ENCODE measurements at regions not wholly inside any gene's neighbourhood (a gene's known extent, or its start where the extent isn't known, plus 50 kb on each side); places are given as distances from the start of the nearest gene placed in this dataset.

- 75% methylated on average over 4 of the region's 4 CpGs for WGBS (ENCODE audit: low lambda C conversion rate, missing lambda C conversion rate)
- TF ChIP-seq EZH2 (IDR thresholded peaks at IDR 0.05; ENCODE audit: borderline replicate concordance) = no peak
- no peak for TF ChIP-seq CTCF (IDR thresholded peaks at IDR 0.05; ENCODE audit: poor library complexity)
- no peak for TF ChIP-seq EZH2phosphoT487 (IDR thresholded peaks at IDR 0.05; ENCODE audit: low read depth, severe bottlenecking, unreplicated experiment)
- DNase-seq (ENCODE audit: low spot score) = no peak
Observed at GRCh38 chr15:53068636-53069035, 278.5 kb upstream of the ONECUT1 start.

GRCh38 chr15:53059273-53060043 lies 269.3 kb upstream of the ONECUT1 start:
- no peaks in the 10 kb centered on the region for H3K36me3 ChIP-seq (replicated peaks; ENCODE audit: insufficient read depth, low read depth)
- TF ChIP-seq CTCF (IDR thresholded peaks at IDR 0.05; ENCODE audit: poor library complexity) (no peak), EZH2phosphoT487 (IDR thresholded peaks at IDR 0.05; ENCODE audit: low read depth, severe bottlenecking, unreplicated experiment) (no peak), EZH2 (IDR thresholded peaks at IDR 0.05; ENCODE audit: borderline replicate concordance) (no peak)
- H3K79me2 ChIP-seq = no peaks in the 10 kb centered on the region
- H3K4me3 ChIP-seq = no peak overlapping the region
- H3K9me2 ChIP-seq (replicated peaks; ENCODE audit: insufficient read depth) = no peaks in the 10 kb centered on the region
- H3K27me3 ChIP-seq = no peaks in the 10 kb centered on the region
- no peaks in the 10 kb centered on the region for H3K4me1 ChIP-seq (ENCODE audit: insufficient read depth)
- no peak overlapping the region for H3K27ac ChIP-seq
- H4K20me1 ChIP-seq (ENCODE audit: insufficient read depth, poor library complexity, severe bottlenecking) = no peaks in the 10 kb centered on the region
- H3K4me2 ChIP-seq = no peak overlapping the region
- no peak for DNase-seq (ENCODE audit: low spot score)
- H3K9me3 ChIP-seq (ENCODE audit: low read depth) = no peaks in the 10 kb centered on the region
- H2AFZ ChIP-seq = no peak overlapping the region
- WGBS (ENCODE audit: low lambda C conversion rate, missing lambda C conversion rate) = 81% methylated on average over 10 of the region's 10 CpGs

More at GRCh38 chr15:53068636-53069035, 278.5 kb upstream of the ONECUT1 start:
- Histone ChIP-seq H2AFZ (no peak overlapping the region), H3K4me3 (no peak overlapping the region), H3K9me2 (replicated peaks; ENCODE audit: insufficient read depth) (no peaks in the 10 kb centered on the region), H3K4me2 (no peak overlapping the region), H3K79me2 (no peaks in the 10 kb centered on the region), H3K27me3 (no peaks in the 10 kb centered on the region), H4K20me1 (ENCODE audit: insufficient read depth, poor library complexity, severe bottlenecking) (no peaks in the 10 kb centered on the region), H3K9me3 (ENCODE audit: low read depth) (no peaks in the 10 kb centered on the region), H3K36me3 (replicated peaks; ENCODE audit: insufficient read depth, low read depth) (no peaks in the 10 kb centered on the region), H3K27ac (no peak overlapping the region), H3K4me1 (ENCODE audit: insufficient read depth) (no peaks in the 10 kb centered on the region)

- H3K79me2 ChIP-seq = no peaks in the 10 kb centered on the region
- no peaks in the 10 kb centered on the region for H3K27me3 ChIP-seq
- H4K20me1 ChIP-seq (ENCODE audit: insufficient read depth, poor library complexity, severe bottlenecking) = no peaks in the 10 kb centered on the region
- H3K4me2 ChIP-seq = no peak overlapping the region
- H3K36me3 ChIP-seq (replicated peaks; ENCODE audit: insufficient read depth, low read depth) = no peaks in the 10 kb centered on the region
- H2AFZ ChIP-seq = no peak overlapping the region
- DNase-seq (ENCODE audit: low spot score) = no peak
- no peaks in the 10 kb centered on the region for H3K9me3 ChIP-seq (ENCODE audit: low read depth)
- no peak overlapping the region for H3K4me3 ChIP-seq
- 52% methylated on average over 2 of the region's 2 CpGs for WGBS (ENCODE audit: low lambda C conversion rate, missing lambda C conversion rate)
- H3K9me2 ChIP-seq (replicated peaks; ENCODE audit: insufficient read depth) = no peaks in the 10 kb centered on the region
- TF ChIP-seq EZH2 (IDR thresholded peaks at IDR 0.05; ENCODE audit: borderline replicate concordance) = no peak
- no peak for TF ChIP-seq CTCF (IDR thresholded peaks at IDR 0.05; ENCODE audit: poor library complexity)
- no peak for TF ChIP-seq EZH2phosphoT487 (IDR thresholded peaks at IDR 0.05; ENCODE audit: low read depth, severe bottlenecking, unreplicated experiment)
- no peaks in the 10 kb centered on the region for H3K4me1 ChIP-seq (ENCODE audit: insufficient read depth)
- no peak overlapping the region for H3K27ac ChIP-seq
Observed at GRCh38 chr15:53046153-53046790, 256.1 kb upstream of the ONECUT1 start.
